GM10248 (cell line): ENCODE measurements at regions not wholly inside any gene's neighbourhood (a gene's known extent, or its start where the extent isn't known, plus 50 kb on each side); places are given as distances from the start of the nearest gene placed in this dataset.

Experiments
- CTCF ChIA-PET: fragments of 300-600 bp; sonication (Branson Sonifier 250); formaldehyde crosslinking; extraction: SDS; loops from one replicate; lab custom pipeline; 2021; ENCODE audit warnings: antibody characterized with exemption; lab: Yijun Ruan, JAX
- POLR2A ChIA-PET: fragments of 350-650 bp; sonication (Branson Sonifier 250); formaldehyde crosslinking; extraction: SDS; loops from one replicate; lab custom pipeline; 2020; ENCODE audit warnings: antibody characterized with exemption; lab: Yijun Ruan, JAX
- DNase-seq: peaks from one replicate; pipeline ENCODE4 v3.0.0; 2012; ENCODE audit errors: extremely low spot score
- TF ChIP-seq, protein P1 (sequence below): IDR thresholded peaks from 2 replicates; pipeline ENCODE4 v1.5.1; 2012; ENCODE audit warnings: mild to moderate bottlenecking, low read depth; ENCODE audit errors: extremely low read depth, missing control alignments, control extremely low read depth

DNA sequence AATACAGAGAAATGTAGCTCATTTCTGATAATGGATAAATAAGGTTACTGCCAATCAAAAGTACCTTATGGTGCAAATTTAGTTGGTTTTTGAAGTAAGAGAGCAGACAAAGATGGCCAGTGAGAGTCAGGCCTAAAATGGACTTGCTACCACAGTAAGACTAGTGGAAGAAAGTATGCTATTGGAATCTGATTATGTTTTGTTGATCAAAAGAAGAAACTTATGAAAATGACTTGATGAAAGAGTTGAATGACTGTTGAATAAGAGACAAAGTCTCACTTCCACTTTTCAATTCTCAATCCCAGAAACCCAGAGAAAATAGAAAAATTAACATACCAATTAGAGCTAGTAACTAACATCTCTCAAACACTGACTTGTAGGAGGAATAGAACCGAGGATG is 737.8 kb upstream of the INTU start:
- CTCF ChIA-PET: interaction anchor here (0.7 kb wide), 1 partner anchor 9 kb away, joined by 3 read pairs; no protein-coding TSS in a partner anchor
- TF ChIP-seq, protein P1, sequence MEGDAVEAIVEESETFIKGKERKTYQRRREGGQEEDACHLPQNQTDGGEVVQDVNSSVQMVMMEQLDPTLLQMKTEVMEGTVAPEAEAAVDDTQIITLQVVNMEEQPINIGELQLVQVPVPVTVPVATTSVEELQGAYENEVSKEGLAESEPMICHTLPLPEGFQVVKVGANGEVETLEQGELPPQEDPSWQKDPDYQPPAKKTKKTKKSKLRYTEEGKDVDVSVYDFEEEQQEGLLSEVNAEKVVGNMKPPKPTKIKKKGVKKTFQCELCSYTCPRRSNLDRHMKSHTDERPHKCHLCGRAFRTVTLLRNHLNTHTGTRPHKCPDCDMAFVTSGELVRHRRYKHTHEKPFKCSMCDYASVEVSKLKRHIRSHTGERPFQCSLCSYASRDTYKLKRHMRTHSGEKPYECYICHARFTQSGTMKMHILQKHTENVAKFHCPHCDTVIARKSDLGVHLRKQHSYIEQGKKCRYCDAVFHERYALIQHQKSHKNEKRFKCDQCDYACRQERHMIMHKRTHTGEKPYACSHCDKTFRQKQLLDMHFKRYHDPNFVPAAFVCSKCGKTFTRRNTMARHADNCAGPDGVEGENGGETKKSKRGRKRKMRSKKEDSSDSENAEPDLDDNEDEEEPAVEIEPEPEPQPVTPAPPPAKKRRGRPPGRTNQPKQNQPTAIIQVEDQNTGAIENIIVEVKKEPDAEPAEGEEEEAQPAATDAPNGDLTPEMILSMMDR: no peak
- POLR2A ChIA-PET: no interaction called here
- no peak for DNase-seq

DNA sequence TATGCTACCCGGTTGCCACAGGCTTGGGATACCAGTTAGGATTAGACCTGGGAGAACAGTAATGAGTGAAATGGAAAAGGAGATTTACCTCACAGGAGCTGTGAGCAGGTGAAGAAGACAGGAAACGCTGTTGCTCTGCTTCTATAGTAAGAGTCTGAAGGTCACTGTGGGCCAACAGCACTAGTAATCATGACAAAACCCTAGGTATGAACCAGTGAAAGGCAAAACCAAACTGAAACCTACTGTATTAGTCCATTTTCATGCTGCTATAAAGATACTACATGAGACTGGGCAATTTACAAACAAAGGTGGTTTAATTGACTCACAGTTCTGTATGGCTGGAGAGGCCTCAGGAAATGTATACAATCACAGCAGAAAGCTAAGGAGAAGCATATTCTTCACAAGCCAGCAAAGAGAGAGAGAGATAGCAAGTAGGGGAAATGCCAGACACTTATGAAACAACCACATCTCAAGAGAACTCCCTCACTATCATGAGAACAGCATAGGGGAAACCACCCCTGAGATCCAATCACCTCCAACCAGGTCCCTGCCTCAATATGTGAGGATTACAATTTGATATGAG is 736.7 kb upstream of the INTU start:
- DNase-seq: no peak
- TF ChIP-seq, protein P1: no peak
- CTCF ChIA-PET: no interaction called here
- POLR2A ChIA-PET: no interaction called here

DNA sequence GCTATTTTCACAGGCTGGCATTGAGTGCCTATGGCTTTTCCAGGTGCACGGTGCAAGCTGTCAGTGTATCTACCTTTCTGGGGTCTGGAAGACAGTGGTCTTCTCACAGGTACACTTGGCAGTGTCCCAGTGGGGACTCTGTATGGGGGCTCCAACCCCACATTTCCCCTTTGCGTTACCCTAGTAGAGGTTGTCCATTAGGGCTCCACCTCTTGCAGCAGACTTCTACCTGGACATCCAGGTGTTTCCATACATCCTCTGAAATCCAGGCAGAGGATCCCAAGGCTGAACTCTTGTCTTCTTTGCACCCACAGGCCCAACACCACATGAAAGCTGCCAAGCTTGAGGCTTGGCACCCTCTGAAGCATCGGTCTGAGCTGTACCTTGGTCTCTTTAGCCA is 735.7 kb upstream of the INTU start:
- CTCF ChIA-PET: no interaction called here

DNA sequence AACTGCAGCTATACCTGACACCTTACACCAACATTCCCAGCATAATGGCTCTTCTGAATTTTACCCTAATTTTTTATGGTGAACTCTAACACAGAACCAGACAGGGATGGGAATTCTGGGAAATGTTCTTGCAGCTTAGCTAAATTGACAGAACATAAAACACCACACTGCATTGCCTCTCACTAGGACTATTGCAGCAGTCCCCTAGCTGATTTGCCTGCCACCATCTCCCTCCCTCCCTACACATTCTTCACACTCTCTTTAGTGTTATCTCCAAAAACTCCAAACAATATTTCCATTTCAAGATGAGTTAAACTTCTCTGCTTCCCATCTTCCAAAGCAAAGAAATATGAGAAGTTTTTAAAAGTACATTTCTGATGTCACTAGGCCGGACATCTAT is 733.9 kb upstream of the INTU start:
- CTCF ChIA-PET: no interaction called here
- POLR2A ChIA-PET: no interaction called here
- TF ChIP-seq, protein P1: no peak
- DNase-seq: no peak

More for the DNA sequence above, 735.7 kb upstream of the INTU start:
- TF ChIP-seq, protein P1: no peak
- POLR2A ChIA-PET: no interaction called here
- no peak for DNase-seq

DNA sequence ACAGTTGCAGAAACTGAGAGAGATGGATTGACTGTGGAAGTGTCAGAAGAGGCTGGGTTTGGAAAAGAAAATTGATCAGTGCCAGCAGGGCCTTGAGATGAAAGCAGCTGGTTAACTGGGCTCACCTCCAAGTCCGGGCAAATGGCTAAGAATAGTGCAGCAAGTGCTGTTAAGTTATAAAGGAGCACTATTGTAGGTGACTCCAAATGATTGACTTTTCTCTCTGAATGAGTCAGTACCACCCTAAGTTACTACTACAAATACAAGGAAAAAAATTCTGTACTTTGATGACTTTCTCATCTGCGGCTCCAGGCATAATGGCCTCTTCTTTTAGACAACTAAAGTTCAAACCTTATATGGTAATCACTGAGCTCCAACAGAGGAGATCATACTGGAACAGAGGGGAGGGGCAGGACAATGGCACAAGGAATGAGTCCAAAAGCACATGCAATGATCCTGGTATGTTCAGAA is 733.4 kb upstream of the INTU start:
- CTCF ChIA-PET: interaction anchor here (1.4 kb wide), 1 partner anchor 11 kb away, joined by 3 read pairs; no protein-coding TSS in a partner anchor
- no peak for DNase-seq
- TF ChIP-seq, protein P1: no peak
- POLR2A ChIA-PET: no interaction called here

DNA sequence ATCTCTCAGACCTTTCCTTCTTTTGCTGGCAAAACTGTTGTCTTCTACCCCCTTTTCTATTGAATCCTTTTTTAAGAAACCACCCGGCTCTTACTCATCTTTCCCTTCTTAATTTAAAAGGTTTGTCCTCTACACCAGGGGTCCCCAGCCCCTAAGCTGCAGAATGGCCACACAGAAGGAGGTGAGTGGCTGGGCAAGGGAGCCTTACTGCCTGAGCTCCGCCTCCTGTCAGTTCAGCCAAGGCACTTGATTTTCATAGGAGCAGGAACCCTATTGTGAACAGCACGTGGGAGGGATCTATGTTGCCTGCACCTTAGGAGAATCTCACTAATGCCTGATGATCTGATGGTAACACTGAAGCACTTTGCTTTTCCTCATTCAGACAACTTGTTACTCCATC is 726.3 kb upstream of the INTU start:
- ChIA-PET POLR2A (no interaction called here), CTCF (no interaction called here)
- TF ChIP-seq, protein P1: no peak
- no peak for DNase-seq

DNA sequence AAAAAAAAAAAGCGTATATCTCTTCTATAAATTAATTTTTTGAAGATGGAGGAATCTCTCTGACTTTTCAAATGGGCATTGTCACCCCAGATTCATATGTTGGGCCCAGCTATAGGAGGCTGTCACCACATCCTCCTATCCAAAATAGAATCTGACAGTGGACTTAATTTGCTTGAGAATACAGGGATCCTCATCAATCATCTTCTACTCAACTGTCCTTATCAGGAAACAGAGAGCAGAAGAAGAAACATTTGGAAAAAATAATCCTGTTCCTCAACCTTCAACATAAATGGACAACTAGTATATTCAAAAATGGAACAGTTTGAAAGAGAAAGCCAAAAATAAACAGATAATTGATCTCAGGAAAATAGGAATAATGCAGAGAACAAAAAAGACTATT is 725.4 kb upstream of the INTU start:
- DNase-seq: no peak
- CTCF ChIA-PET: no interaction called here
- TF ChIP-seq, protein P1: no peak
- POLR2A ChIA-PET: no interaction called here
